H1 (cell line): ENCODE measurements at regions not wholly inside any gene's neighbourhood (a gene's known extent, or its start where the extent isn't known, plus 50 kb on each side); places are given as distances from the start of the nearest gene placed in this dataset.

Experiments
- CTCF ChIA-PET: fragments of 300-600 bp; sonication (Branson Sonifier 250); formaldehyde crosslinking; loops from one replicate; lab custom pipeline; 2021; ENCODE audit not compliant: partially characterized antibody; lab: Charles Lee
- POLR2A ChIA-PET: fragments of 300-600 bp; sonication (Branson Sonifier 250); formaldehyde crosslinking; loops from one replicate; lab custom pipeline; 2021; ENCODE audit warnings: inconsistent platforms; ENCODE audit not compliant: partially characterized antibody; lab: Charles Lee
- DNase-seq, 2 experiments: peaks; one replicate each; pipeline versions ENCODE4 v3.0.0 to v3.0.0-alpha.2; 2010 to 2022; ENCODE audit warnings: low spot score in 2 of 2, low read depth in 1 of 2, mixed read lengths in 1 of 2
- FAIRE-seq: peaks from 2 replicates; lab custom pipeline; 2011; peaks lifted over from hg19 to GRCh38; lab: Jason Lieb, UNC
- H2AFZ ChIP-seq: 2 replicates; pipeline ENCODE4 v1.8.1; 2012; ENCODE audit warnings: low read length, inconsistent platforms
- H2AK5ac ChIP-seq: 2 replicates; pipeline ENCODE4 v1.6.1; 2013; ENCODE audit warnings: low read depth, low read length
- H2BK120ac ChIP-seq: replicated peaks from 2 replicates; pipeline ENCODE3; 2013; ENCODE audit warnings: low read depth, low read length, inconsistent platforms
- H2BK12ac ChIP-seq: 2 replicates; pipeline ENCODE4 v1.6.1; 2013; ENCODE audit warnings: low read depth, low read length
- H2BK15ac ChIP-seq: 2 replicates; pipeline ENCODE4 v1.6.1; 2013; ENCODE audit warnings: low read length
- H2BK20ac ChIP-seq: 2 replicates; pipeline ENCODE4 v1.6.1; 2013; ENCODE audit warnings: low read length
- H2BK5ac ChIP-seq: 2 replicates; pipeline ENCODE4 v1.6.1; 2013; ENCODE audit warnings: low read depth, low read length
- H3K14ac ChIP-seq: 2 replicates; pipeline ENCODE4 v1.6.1; 2013; ENCODE audit warnings: inconsistent platforms; ENCODE audit not compliant: insufficient read length
- H3K18ac ChIP-seq: 2 replicates; pipeline ENCODE4 v1.6.1; 2013; ENCODE audit warnings: low read length; ENCODE audit errors: extremely low read depth
- H3K23ac ChIP-seq: 2 replicates; pipeline ENCODE4 v1.6.1; 2013; ENCODE audit warnings: inconsistent platforms; ENCODE audit not compliant: insufficient read length
- H3K23me2 ChIP-seq: 2 replicates; pipeline ENCODE4 v1.6.1; 2013; ENCODE audit warnings: low read depth, low read length
- H3K27ac ChIP-seq: 2 replicates; pipeline ENCODE4 v1.6.1; 2011; ENCODE audit warnings: low read depth, low read length, inconsistent platforms
- H3K27me3 ChIP-seq, 4 experiments: replicated peaks in 1 of 4; 1 replicate in 1 of 4; 2 replicates in 3 of 4; pipeline versions ENCODE4 v1.6.1 to v1.8.1; 2011 to 2013; ENCODE audit warnings: low read length in 3 of 4, mild to moderate bottlenecking in 3 of 4, inconsistent platforms in 2 of 4, mixed read lengths in 2 of 4, moderate library complexity in 1 of 4; ENCODE audit not compliant: control insufficient read depth in 3 of 4, insufficient read depth in 3 of 4; ENCODE audit errors: extremely low read depth in 1 of 4
- H3K36me3 ChIP-seq, 4 experiments: 2 replicates each; pipeline versions ENCODE4 v1.6.1 to v1.8.1; 2011 to 2013; ENCODE audit warnings: mild to moderate bottlenecking in 4 of 4, low read length in 3 of 4, moderate library complexity in 2 of 4, control low read depth in 1 of 4, inconsistent platforms in 1 of 4; ENCODE audit not compliant: insufficient read depth in 4 of 4, control insufficient read depth in 2 of 4
- H3K4ac ChIP-seq: replicated peaks from 2 replicates; pipeline ENCODE3; 2013; ENCODE audit warnings: low read length, low read depth, mixed read lengths, inconsistent platforms; ENCODE audit not compliant: insufficient read length
- H3K4me1 ChIP-seq, 4 experiments: replicated peaks in 1 of 4; 1 replicate in 1 of 4; 2 replicates in 3 of 4; pipeline versions ENCODE4 v1.6.1 to v1.8.1; 2011 to 2013; ENCODE audit warnings: low read length in 3 of 4, inconsistent platforms in 2 of 4, mixed read lengths in 1 of 4; ENCODE audit not compliant: insufficient read depth in 4 of 4, control insufficient read depth in 3 of 4
- H3K4me2 ChIP-seq, 2 experiments: 2 replicates each; pipeline versions ENCODE4 v1.6.1 to v1.8.1; 2011 to 2013; ENCODE audit warnings: low read depth in 2 of 2, low read length in 2 of 2, control low read depth in 1 of 2, inconsistent platforms in 1 of 2, mild to moderate bottlenecking in 1 of 2; ENCODE audit not compliant: insufficient read depth in 1 of 2
- H3K4me3 ChIP-seq, 4 experiments: fragments of 200-600, 300-600 bp in 1 of 4; sonication (generic), shearing (Covaris generic), sonication (Bioruptor Twin) in 1 of 4; 2 replicates each; pipeline versions ENCODE4 v1.5.1 to v1.8.1; 2011 to 2016; ENCODE audit warnings: low read length in 4 of 4, low read depth in 3 of 4, control low read depth in 2 of 4, inconsistent platforms in 2 of 4, mild to moderate bottlenecking in 2 of 4, mixed read lengths in 1 of 4, moderate library complexity in 1 of 4; ENCODE audit not compliant: insufficient read depth in 2 of 4; ENCODE audit errors: extremely low read depth in 1 of 4
- H3K56ac ChIP-seq: replicated peaks from 2 replicates; pipeline ENCODE3; 2013; ENCODE audit warnings: low read depth, mild to moderate bottlenecking, mixed read lengths, low read length, inconsistent platforms; ENCODE audit not compliant: insufficient read length
- H3K79me1 ChIP-seq: 2 replicates; pipeline ENCODE4 v1.6.1; 2013; ENCODE audit warnings: low read depth, low read length, control low read depth
- H3K79me2 ChIP-seq, 2 experiments: 2 replicates each; pipeline versions ENCODE4 v1.6.1 to v1.8.1; 2012 to 2013; ENCODE audit warnings: low read length in 2 of 2, mild to moderate bottlenecking in 2 of 2, inconsistent platforms in 1 of 2; ENCODE audit not compliant: insufficient read depth in 2 of 2, control insufficient read depth in 1 of 2
- H3K9ac ChIP-seq, 4 experiments: replicated peaks in 1 of 4; 1 replicate in 1 of 4; 2 replicates in 3 of 4; pipeline versions ENCODE4 v1.6.1 to v1.8.1; 2011 to 2013; ENCODE audit warnings: low read depth in 3 of 4, low read length in 3 of 4, control low read depth in 2 of 4, mild to moderate bottlenecking in 2 of 4, moderate library complexity in 2 of 4, inconsistent platforms in 1 of 4; ENCODE audit errors: extremely low read depth in 1 of 4
- H3K9me3 ChIP-seq, 2 experiments: 2 replicates each; pipeline versions ENCODE4 v1.6.1 to v1.8.1; 2012 to 2013; ENCODE audit warnings: mild to moderate bottlenecking in 2 of 2, moderate library complexity in 2 of 2, control low read depth in 1 of 2, inconsistent platforms in 1 of 2, low read depth in 1 of 2, low read length in 1 of 2, mixed read lengths in 1 of 2; ENCODE audit not compliant: insufficient read depth in 2 of 2
- H4K20me1 ChIP-seq, 2 experiments: replicated peaks in 1 of 2; 2 replicates each; pipeline versions ENCODE3 to v1.8.1; 2011 to 2013; ENCODE audit warnings: inconsistent platforms in 2 of 2, low read length in 2 of 2, mild to moderate bottlenecking in 1 of 2; ENCODE audit not compliant: insufficient read depth in 2 of 2, control insufficient read depth in 1 of 2
- H4K5ac ChIP-seq: 2 replicates; pipeline ENCODE4 v1.6.1; 2013; ENCODE audit warnings: low read length, low read depth, mixed read lengths, inconsistent platforms; ENCODE audit not compliant: insufficient read length
- H4K8ac ChIP-seq: 2 replicates; pipeline ENCODE4 v1.8.0; 2013; ENCODE audit warnings: mild to moderate bottlenecking, moderate library complexity, low read length, inconsistent platforms; ENCODE audit not compliant: insufficient read depth; ENCODE audit errors: extremely low read depth
- H4K91ac ChIP-seq: replicated peaks from 2 replicates; pipeline ENCODE3; 2013; ENCODE audit warnings: low read length, mixed read lengths, inconsistent platforms; ENCODE audit not compliant: insufficient read length
- KDM5A ChIP-seq: fragments of 200-600 bp; IDR thresholded peaks from 2 replicates; pipeline ENCODE4 v1.7.1; 2012; ENCODE audit warnings: mild to moderate bottlenecking, low read length, inconsistent platforms, mixed read lengths
- TAF1 ChIP-seq: IDR thresholded peaks from 2 replicates; pipeline ENCODE4 v1.6.1; 2011; ENCODE audit warnings: mild to moderate bottlenecking, low read depth, low read length
- WGBS, 2 experiments: shearing (Covaris generic) in 1 of 2; methylation state at CpG; one replicate each; pipeline versions ENCODE4 v1.1.6 to v1.1.7; 2013 to 2015; ENCODE audit warnings: low lambda C conversion rate in 2 of 2, mixed read lengths in 2 of 2, inconsistent platforms in 1 of 2, low coverage in 1 of 2, missing lambda C conversion rate in 1 of 2; ENCODE audit not compliant: insufficient replicate concordance in 2 of 2, insufficient coverage in 1 of 2, insufficient read length in 1 of 2; ENCODE audit errors: extremely low coverage in 1 of 2, missing lambda C conversion rate in 1 of 2; 5-methylcytosine and 5-hydroxymethylcytosine counted together

- no peaks in the 10 kb centered on the region for H4K20me1 ChIP-seq
- DNase-seq (no peak), FAIRE-seq (no peak)
- H3K56ac ChIP-seq: no peak overlapping the region
- no peak overlapping the region for H4K91ac ChIP-seq
- H3K9ac ChIP-seq: no peak overlapping the region
- no peak overlapping the region for H3K23ac ChIP-seq
- no peak overlapping the region for H2AK5ac ChIP-seq
- H3K79me1 ChIP-seq: no peaks in the 10 kb centered on the region
- H3K27me3 ChIP-seq: no peaks in the 10 kb centered on the region
- no peak overlapping the region for H2BK20ac ChIP-seq
- no peak overlapping the region for H2BK120ac ChIP-seq
- no peak overlapping the region for H3K4ac ChIP-seq
- H3K4me1 ChIP-seq: peaks cover 0 to 3% (median 0%) of the 10 kb centered on the region in 4 experiments; a peak in 2 of 7 replicates
- H3K79me2 ChIP-seq: no peaks in the 10 kb centered on the region
- no peak overlapping the region for H3K4me3 ChIP-seq
- H3K27ac ChIP-seq: no peak overlapping the region
- no peak overlapping the region for H4K5ac ChIP-seq
- no peak overlapping the region for H2BK15ac ChIP-seq
- no peak overlapping the region for H3K14ac ChIP-seq
- 87% methylated on average over 6 of the region's 6 CpGs; no CpG with 5 or more reads in 1 of the 2 experiments for WGBS, 2 experiments
- no peak overlapping the region for H2BK5ac ChIP-seq
- no peaks in the 10 kb centered on the region; the same call in 1 of the 2 replicates for H3K23me2 ChIP-seq
- no peak overlapping the region for H2BK12ac ChIP-seq
- ChIA-PET POLR2A (no interaction called here), CTCF (no interaction called here)
- H3K18ac ChIP-seq: no peak overlapping the region
- TF ChIP-seq KDM5A (no peak), TAF1 (no peak)
- no peaks in the 10 kb centered on the region for H3K9me3 ChIP-seq
- H3K4me2 ChIP-seq: no peak overlapping the region
- H2AFZ ChIP-seq: no peak overlapping the region
- H3K36me3 ChIP-seq: no peaks in the 10 kb centered on the region
- no peak overlapping the region for H4K8ac ChIP-seq
Observed at GRCh38 chr2:204329016-204329415, 216.3 kb upstream of the PARD3B start.
